Adrenal gland (tissue), 9 donors: ENCODE measurements at regions not wholly inside any gene's neighbourhood (a gene's known extent, or its start where the extent isn't known, plus 50 kb on each side); places are given as distances from the start of the nearest gene placed in this dataset.
A peak's percentile ranks its signal among the peaks of the same experiment; 100 is the strongest.

ENCODE experiments used
- DNase-seq, 7 donors: peaks; one replicate each; pipeline ENCODE4 v3.0.0-alpha.2; 2019 to 2020
- H3K27ac ChIP-seq, 5 donors: fragments of 200-600 bp; sonication (generic) in 4 of 5; 1 replicate in 3 of 5; 2 replicates in 2 of 5; pipeline versions ENCODE4 v1.5.1 to v1.8.0; 2016 to 2020; ENCODE audit warnings: mild to moderate bottlenecking in 1 of 5
- H3K27me3 ChIP-seq: fragments of 200-600 bp; 2 replicates; pipeline ENCODE4 v1.8.0; 2021
- H3K36me3 ChIP-seq, 2 donors: fragments of 200-600 bp; replicated peaks in 1 of 2; 1 replicate in 1 of 2; 2 replicates in 1 of 2; pipeline versions ENCODE4 v1.5.1 to v1.8.0; 2018 to 2022
- H3K4me1 ChIP-seq, 2 donors: fragments of 200-600 bp; replicated peaks in 1 of 2; 1 replicate in 1 of 2; 2 replicates in 1 of 2; pipeline versions ENCODE4 v1.5.1 to v1.8.0; 2018 to 2021
- H3K4me3 ChIP-seq, 4 donors: fragments of 200-600 bp; sonication (generic) in 3 of 4; one replicate each; pipeline ENCODE4 v1.5.1; 2016 to 2018
- H3K9me3 ChIP-seq, 3 donors: fragments of 200-600 bp; sonication (generic) in 1 of 3; replicated peaks in 1 of 3; 1 replicate in 2 of 3; 2 replicates in 1 of 3; pipeline versions ENCODE4 v1.5.1 to v1.8.0; 2016 to 2021
- POLR2A ChIP-seq, 2 donors: fragments of 450-650 bp; IDR thresholded peaks; one replicate each; pipeline ENCODE4 v1.6.1; 2017; ENCODE audit warnings: antibody characterized with exemption in 2 of 2, mild to moderate bottlenecking in 2 of 2, moderate library complexity in 1 of 2
- WGBS, 4 donors: extraction: QIAGEN DNeasy Blood & Tissue Kit in 2 of 4; methylation state at CpG; one replicate each; pipeline versions ENCODE4 v1.1.5 to v1.1.7; 2013 to 2017; 5-methylcytosine and 5-hydroxymethylcytosine counted together
- intact Hi-C, 2 donors: fragments of 100-400 bp; cut with DNase I; formaldehyde crosslinking; loops; one replicate each; pipeline versions ENCODE4 v1.14.1 to v1.15.0; 2022 to 2023
- TF ChIP-seq, protein P1 (sequence below), 6 experiments: fragments of 450-650 bp in 4 of 6; fragments of 200-600 bp in 2 of 6; sonication (generic) in 1 of 6; IDR thresholded peaks; 1 replicate in 5 of 6; 2 replicates in 1 of 6; pipeline versions ENCODE4 v1.5.1 to v1.8.0; 2016 to 2021; ENCODE audit warnings: antibody characterized with exemption in 6 of 6, mild to moderate bottlenecking in 2 of 6, moderate library complexity in 1 of 6
- donor health status: healthy with polysubstance abuse.
- donor health status: Bipolar disorder and iron deficiency.
- donor health status: DM: yes; HTN: yes; CAD: no.
- donor health status: DM: no; HTN: no; CAD: no.
- donor health status: DM: no; HTN: no; CAD: no.

DNA sequence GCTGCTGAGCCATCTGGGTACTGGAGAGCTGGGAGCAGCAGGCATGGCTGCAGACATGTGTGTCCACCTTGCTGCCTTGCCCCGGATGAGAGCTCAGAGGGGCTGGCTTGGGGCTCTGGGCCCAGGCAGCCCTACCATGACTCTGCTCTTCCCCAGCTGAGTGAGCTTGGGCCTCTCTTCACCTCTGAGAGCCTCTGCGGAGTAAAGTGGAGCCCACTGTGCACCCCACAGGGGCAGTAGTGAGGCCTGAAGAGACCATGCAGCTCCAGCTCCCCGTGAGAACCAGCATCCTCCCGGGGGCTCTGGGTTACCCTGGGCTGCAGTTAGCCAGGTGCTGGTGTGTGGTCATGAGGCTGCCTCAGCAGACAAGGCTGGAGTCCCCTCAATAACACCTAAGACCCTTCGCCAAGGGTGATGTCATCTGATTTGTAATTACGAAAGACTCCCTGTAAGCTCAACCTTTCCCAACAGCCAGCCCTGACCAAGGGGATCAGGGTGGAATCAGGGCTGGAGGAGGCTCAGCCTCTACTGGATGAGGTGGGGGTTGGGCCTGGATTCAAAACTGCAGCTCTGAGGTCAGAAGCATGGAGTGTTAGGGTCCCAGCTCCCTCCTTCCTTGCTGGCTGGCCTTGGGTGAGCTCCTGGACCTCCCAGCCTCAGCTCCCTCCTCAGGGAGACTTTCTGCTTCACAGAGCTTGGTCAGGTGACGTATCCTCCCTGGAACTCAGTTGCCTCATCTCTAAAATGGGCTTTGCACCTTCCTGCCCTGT lies 308.0 kb downstream of the MATN1 start:
- Histone ChIP-seq H3K4me1 (no peaks in the 10 kb centered on the region), H3K27me3 (peaks cover under 1% of the 10 kb centered on the region), H3K9me3 (no peaks in the 10 kb centered on the region), H3K27ac (no peak overlapping the region), H3K4me3 (no peak overlapping the region), H3K36me3 (no peaks in the 10 kb centered on the region)
- DNase-seq = peak in 1 of 7 donors; percentile 24
- intact Hi-C loops = no loop called here
- WGBS, 4 donors = 82 to 93% (median 86%) methylated on average over 3 to 7 of the region's 7 CpGs
- TF ChIP-seq, protein P1, sequence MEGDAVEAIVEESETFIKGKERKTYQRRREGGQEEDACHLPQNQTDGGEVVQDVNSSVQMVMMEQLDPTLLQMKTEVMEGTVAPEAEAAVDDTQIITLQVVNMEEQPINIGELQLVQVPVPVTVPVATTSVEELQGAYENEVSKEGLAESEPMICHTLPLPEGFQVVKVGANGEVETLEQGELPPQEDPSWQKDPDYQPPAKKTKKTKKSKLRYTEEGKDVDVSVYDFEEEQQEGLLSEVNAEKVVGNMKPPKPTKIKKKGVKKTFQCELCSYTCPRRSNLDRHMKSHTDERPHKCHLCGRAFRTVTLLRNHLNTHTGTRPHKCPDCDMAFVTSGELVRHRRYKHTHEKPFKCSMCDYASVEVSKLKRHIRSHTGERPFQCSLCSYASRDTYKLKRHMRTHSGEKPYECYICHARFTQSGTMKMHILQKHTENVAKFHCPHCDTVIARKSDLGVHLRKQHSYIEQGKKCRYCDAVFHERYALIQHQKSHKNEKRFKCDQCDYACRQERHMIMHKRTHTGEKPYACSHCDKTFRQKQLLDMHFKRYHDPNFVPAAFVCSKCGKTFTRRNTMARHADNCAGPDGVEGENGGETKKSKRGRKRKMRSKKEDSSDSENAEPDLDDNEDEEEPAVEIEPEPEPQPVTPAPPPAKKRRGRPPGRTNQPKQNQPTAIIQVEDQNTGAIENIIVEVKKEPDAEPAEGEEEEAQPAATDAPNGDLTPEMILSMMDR (IDR thresholded peaks at IDR 0.05) = no peak
- TF ChIP-seq POLR2A (IDR thresholded peaks at IDR 0.05) = no peak

DNA sequence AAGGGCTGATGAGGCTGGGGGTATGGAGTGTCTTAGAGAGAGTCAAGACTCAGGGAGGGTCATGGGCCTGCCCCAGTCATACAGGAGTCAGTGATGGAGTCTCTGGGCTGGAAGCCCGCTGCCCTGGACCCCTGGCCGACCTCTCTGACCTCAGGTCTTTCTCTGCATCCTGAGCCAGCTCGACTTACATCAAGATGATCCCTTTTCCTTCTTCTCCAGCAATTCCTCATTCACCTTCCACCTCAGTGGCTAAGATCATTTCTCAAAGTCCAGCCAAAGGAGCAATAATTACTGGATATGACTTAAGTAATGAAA lies 308.6 kb downstream of the MATN1 start:
- H3K4me3 ChIP-seq = no peak overlapping the region
- no peak overlapping the region for H3K27ac ChIP-seq
- WGBS, 4 donors = 46 to 68% (median 58%) methylated on average over 3 of the region's 3 CpGs
- DNase-seq = no peak
- intact Hi-C loops = no loop called here
- no peaks in the 10 kb centered on the region for H3K4me1 ChIP-seq
- no peaks in the 10 kb centered on the region for H3K9me3 ChIP-seq
- H3K36me3 ChIP-seq = no peaks in the 10 kb centered on the region
- peaks cover 4% of the 10 kb centered on the region for H3K27me3 ChIP-seq
- TF ChIP-seq, protein P1 (IDR thresholded peaks at IDR 0.05) = no peak

DNA sequence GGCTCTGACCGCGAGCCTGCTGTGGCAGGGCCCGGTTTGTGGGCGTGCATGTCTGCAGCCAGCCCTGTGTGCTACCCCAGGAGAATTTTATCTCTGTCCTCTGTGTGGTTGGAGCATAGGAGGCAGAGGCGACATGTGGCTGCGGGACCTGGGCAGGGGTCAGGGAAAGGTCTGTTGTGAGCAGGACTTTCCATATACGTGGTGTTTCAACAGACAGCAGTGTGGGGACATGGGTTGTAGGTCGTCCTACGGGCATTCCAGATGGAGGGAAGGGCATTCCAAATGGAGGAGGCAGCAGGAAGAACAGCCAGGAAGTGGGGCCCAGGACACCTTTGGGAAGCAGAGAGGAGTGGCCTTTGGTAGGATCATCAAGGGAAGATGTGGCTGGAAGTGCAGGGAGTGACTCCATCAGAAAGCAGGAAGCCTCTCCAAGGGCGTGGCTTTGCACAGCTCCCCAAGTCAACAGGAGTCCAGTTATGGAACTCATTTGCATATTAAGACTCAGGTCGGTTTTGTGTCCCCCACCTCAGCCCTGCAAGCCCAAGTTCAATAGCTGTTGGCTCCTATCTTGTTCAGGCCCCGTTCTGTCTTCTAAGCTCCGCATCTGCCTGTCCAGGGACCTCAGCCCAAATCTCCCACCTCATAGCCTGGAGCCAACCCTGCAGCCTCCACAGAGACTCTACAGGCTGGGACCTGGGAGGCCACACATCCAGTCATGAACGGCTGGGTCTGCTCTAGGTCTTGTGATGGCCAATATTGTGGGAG lies 309.1 kb downstream of the MATN1 start:
- TF ChIP-seq POLR2A (IDR thresholded peaks at IDR 0.05) = no peak
- TF ChIP-seq, protein P1 (IDR thresholded peaks at IDR 0.05) = no peak
- H3K36me3 ChIP-seq = no peaks in the 10 kb centered on the region
- no peaks in the 10 kb centered on the region for H3K4me1 ChIP-seq
- H3K27me3 ChIP-seq = peaks cover 4% of the 10 kb centered on the region
- no peaks in the 10 kb centered on the region for H3K9me3 ChIP-seq
- WGBS, 4 donors = 77 to 84% (median 80%) methylated on average over 13 to 14 of the region's 14 CpGs
- DNase-seq = peak in 1 of 7 donors; percentile 31
- no peak overlapping the region for H3K4me3 ChIP-seq
- intact Hi-C loops = no loop called here
- no peak overlapping the region for H3K27ac ChIP-seq

DNA sequence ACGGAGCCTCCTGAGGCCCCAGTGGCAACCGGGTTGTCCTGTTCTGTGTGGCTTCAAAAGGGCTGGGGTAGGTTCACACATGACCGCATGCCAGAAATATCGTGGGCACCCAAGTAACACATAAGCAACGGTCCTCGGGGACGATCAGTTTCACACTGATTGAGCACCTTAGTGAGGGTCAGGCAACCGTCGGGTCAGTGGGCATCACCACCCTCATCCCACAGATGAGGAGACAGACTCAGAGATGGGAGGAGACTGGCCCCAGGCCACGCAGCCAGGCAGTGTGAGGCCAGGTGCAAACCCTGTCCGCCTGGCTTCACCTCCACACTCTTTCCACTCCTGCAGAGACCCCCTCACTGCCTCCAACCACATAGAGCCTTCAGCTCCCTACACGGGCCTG lies 309.8 kb downstream of the MATN1 start:
- no peak overlapping the region for H3K4me3 ChIP-seq
- H3K9me3 ChIP-seq = no peaks in the 10 kb centered on the region
- H3K27me3 ChIP-seq = peaks cover 4% of the 10 kb centered on the region
- H3K36me3 ChIP-seq = no peaks in the 10 kb centered on the region
- no peaks in the 10 kb centered on the region for H3K4me1 ChIP-seq
- H3K27ac ChIP-seq = no peak overlapping the region
- intact Hi-C loops = no loop called here
- TF ChIP-seq POLR2A (IDR thresholded peaks at IDR 0.05) = no peak
- TF ChIP-seq, protein P1 (IDR thresholded peaks at IDR 0.05) = no peak
- WGBS, 4 donors = 80 to 91% (median 89%) methylated on average over 12 of the region's 12 CpGs
- DNase-seq = peak in 1 of 7 donors; percentile 27
